Amygdala (tissue), 56 donors: ENCODE measurements at regions not wholly inside any gene's neighbourhood (a gene's known extent, or its start where the extent isn't known, plus 50 kb on each side); places are given as distances from the start of the nearest gene placed in this dataset.
A peak's percentile ranks its signal among the peaks of the same experiment; 100 is the strongest.

Source experiments
- DNase-seq, 56 donors: peaks; one replicate each; lab custom pipeline; 2025; lab: John Stamatoyannopoulos, UW

GRCh38 chr9:96183751-96184150 lies 118.2 kb downstream of the HSD17B3 start:
- no peak for DNase-seq

GRCh38 chr9:96178153-96178552 lies 123.8 kb downstream of the HSD17B3 start:
- DNase-seq: no peak

GRCh38 chr9:96177719-96178028 lies 124.3 kb downstream of the HSD17B3 start:
- no peak for DNase-seq

GRCh38 chr9:96177005-96177718 lies 124.8 kb downstream of the HSD17B3 start:
- DNase-seq: peak in 36 of 56 donors; percentile 3 to 68 (median 31)

GRCh38 chr9:96175796-96176195 lies 126.2 kb downstream of the HSD17B3 start:
- no peak for DNase-seq

GRCh38 chr9:96175001-96175400 lies 127.0 kb downstream of the HSD17B3 start:
- no peak for DNase-seq

GRCh38 chr9:96174371-96174770 lies 127.6 kb downstream of the HSD17B3 start:
- DNase-seq: no peak

GRCh38 chr9:96173640-96174039 lies 128.3 kb downstream of the HSD17B3 start:
- no peak for DNase-seq

GRCh38 chr9:96172797-96173196 lies 129.2 kb downstream of the HSD17B3 start:
- DNase-seq: no peak

GRCh38 chr9:96171728-96172127 lies 130.2 kb downstream of the HSD17B3 start:
- DNase-seq: no peak

- DNase-seq: no peak
These were observed 132.1 kb downstream of the HSD17B3 start for GRCh38 chr9:96169901-96170300.

- peak in 6 of 56 donors; percentile 9 to 23 (median 12) for DNase-seq
These were observed 132.5 kb downstream of the HSD17B3 start for GRCh38 chr9:96169484-96169883.

GRCh38 chr9:96168882-96169281 lies 133.1 kb downstream of the HSD17B3 start:
- no peak for DNase-seq

GRCh38 chr9:96167011-96167410 lies 135.0 kb downstream of the HSD17B3 start:
- DNase-seq: no peak

- DNase-seq: no peak
These were observed 137.7 kb downstream of the HSD17B3 start for GRCh38 chr9:96164268-96164683.

GRCh38 chr9:96163712-96164111 lies 138.3 kb downstream of the HSD17B3 start:
- DNase-seq: no peak

- no peak for DNase-seq
These were observed 138.8 kb downstream of the HSD17B3 start for GRCh38 chr9:96163161-96163560.

GRCh38 chr9:96161819-96162218 lies 140.2 kb downstream of the HSD17B3 start:
- DNase-seq: no peak

- DNase-seq: no peak
These were observed 141.1 kb downstream of the HSD17B3 start for GRCh38 chr9:96160866-96161265.

- no peak for DNase-seq
These were observed 141.8 kb downstream of the HSD17B3 start for GRCh38 chr9:96160168-96160567.

- DNase-seq: no peak
These were observed 142.4 kb downstream of the HSD17B3 start for GRCh38 chr9:96159596-96159995.

GRCh38 chr9:96158909-96159575 lies 142.9 kb downstream of the HSD17B3 start:
- no peak for DNase-seq
